Keratinocyte (primary cell): ENCODE measurements at regions not wholly inside any gene's neighbourhood (a gene's known extent, or its start where the extent isn't known, plus 50 kb on each side); places are given as distances from the start of the nearest gene placed in this dataset.

Experiments
- DNase-seq: peaks from one replicate; pipeline ENCODE4 v3.0.0-alpha.2; 2011; ENCODE audit warnings: low read depth, missing footprints, low spot score
- FAIRE-seq: peaks from 2 replicates; lab custom pipeline; 2011; peaks lifted over from hg19 to GRCh38; lab: Jason Lieb, UNC
- H2AFZ ChIP-seq: 2 replicates; pipeline ENCODE4 v1.6.0; 2012; ENCODE audit warnings: low read length, control low read depth, inconsistent platforms; ENCODE audit not compliant: control insufficient read depth
- H3K27ac ChIP-seq: 2 replicates; pipeline ENCODE4 v1.5.1; 2011; ENCODE audit warnings: low read length; ENCODE audit not compliant: control insufficient read depth, insufficient read depth
- H3K27me3 ChIP-seq: 3 replicates; pipeline ENCODE4 v1.6.0; 2011; ENCODE audit warnings: low read length; ENCODE audit not compliant: control insufficient read depth, insufficient read depth; ENCODE audit errors: extremely low read depth
- H3K36me3 ChIP-seq, 2 experiments: 2 replicates in 1 of 2; 3 replicates in 1 of 2; pipeline ENCODE4 v1.5.1; 2011; ENCODE audit warnings: low read length in 2 of 2, mild to moderate bottlenecking in 1 of 2; ENCODE audit not compliant: control insufficient read depth in 2 of 2, insufficient read depth in 2 of 2; ENCODE audit errors: extremely low read depth in 1 of 2
- H3K4me1 ChIP-seq: 3 replicates; pipeline ENCODE4 v1.5.1; 2011; ENCODE audit warnings: low read length; ENCODE audit not compliant: control insufficient read depth, insufficient read depth; ENCODE audit errors: extremely low read depth
- H3K4me2 ChIP-seq: 3 replicates; pipeline ENCODE4 v1.6.0; 2011; ENCODE audit warnings: low read depth, low read length; ENCODE audit not compliant: control insufficient read depth, insufficient read depth; ENCODE audit errors: extremely low read depth
- H3K4me3 ChIP-seq, 3 experiments: fragments of 200-600 bp in 1 of 3; sonication (generic) in 1 of 3; 2 replicates in 2 of 3; 3 replicates in 1 of 3; pipeline ENCODE4 v1.5.1; 2011 to 2016; ENCODE audit warnings: low read length in 3 of 3, mild to moderate bottlenecking in 3 of 3, control low read depth in 2 of 3, inconsistent platforms in 1 of 3, low read depth in 1 of 3, mixed read lengths in 1 of 3, mixed run types in 1 of 3, moderate library complexity in 1 of 3; ENCODE audit not compliant: control insufficient read depth in 2 of 3, insufficient read depth in 2 of 3; ENCODE audit errors: extremely low read depth in 1 of 3
- H3K79me2 ChIP-seq: 2 replicates; pipeline ENCODE4 v1.6.0; 2012; ENCODE audit warnings: low read length; ENCODE audit not compliant: control insufficient read depth, insufficient read depth
- H3K9ac ChIP-seq: 3 replicates; pipeline ENCODE4 v1.6.0; 2011; ENCODE audit warnings: low read length; ENCODE audit not compliant: control insufficient read depth, insufficient read depth; ENCODE audit errors: extremely low read depth
- H3K9me1 ChIP-seq: 3 replicates; pipeline ENCODE4 v1.6.0; 2011; ENCODE audit warnings: low read length; ENCODE audit not compliant: control insufficient read depth, insufficient read depth; ENCODE audit errors: extremely low read depth
- H3K9me3 ChIP-seq: 2 replicates; pipeline ENCODE4 v1.5.1; 2012; ENCODE audit warnings: low read depth, low read length; ENCODE audit not compliant: control insufficient read depth
- H4K20me1 ChIP-seq: 3 replicates; pipeline ENCODE4 v1.6.0; 2011; ENCODE audit warnings: low read length; ENCODE audit not compliant: control insufficient read depth, insufficient read depth; ENCODE audit errors: extremely low read depth
- CTCF ChIP-seq, 3 experiments: IDR thresholded peaks in 1 of 3; conservative IDR thresholded peaks in 1 of 3; optimal IDR thresholded peaks in 1 of 3; 2 replicates in 2 of 3; 3 replicates in 1 of 3; pipeline versions ENCODE3 to v1.5.1; 2011; ENCODE audit warnings: low read length in 3 of 3, mild to moderate bottlenecking in 3 of 3, moderate library complexity in 2 of 3, control low read depth in 1 of 3, inconsistent platforms in 1 of 3; ENCODE audit not compliant: insufficient read depth in 2 of 3; ENCODE audit errors: extremely low read depth in 1 of 3
- EZH2 ChIP-seq: IDR thresholded peaks from one replicate; pipeline ENCODE4 v1.6.1; 2012; ENCODE audit warnings: inconsistent platforms, mild to moderate bottlenecking, low read length, moderate library complexity
- dilution Hi-C: fragments of 300-500 bp; cut with MboI; formaldehyde crosslinking; loops from one replicate; pipeline ENCODE4 v1.7.0; 2020; ENCODE audit warnings: low sequenced_read_pairs; ENCODE audit not compliant: extremely low pct_ligation_motif_present

DNA sequence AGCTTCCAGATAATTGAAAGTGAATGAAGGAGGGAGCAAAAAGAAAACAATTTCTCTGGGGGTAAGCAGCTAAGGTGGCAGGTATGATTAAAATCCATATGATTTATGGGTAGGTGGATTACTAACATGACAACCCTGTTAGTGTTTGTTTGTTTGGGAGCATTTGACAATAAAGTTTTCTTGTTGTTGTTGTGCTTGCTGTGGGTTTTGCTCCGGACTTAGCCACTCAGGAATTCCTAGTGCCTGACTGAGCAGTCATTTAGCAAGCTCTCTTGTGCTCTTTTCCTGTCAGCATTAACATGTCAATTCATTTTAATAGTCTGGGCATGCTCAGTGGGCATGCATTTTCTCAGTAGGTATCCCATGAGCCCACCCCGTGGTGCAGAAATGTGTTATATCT lies 674.8 kb upstream of the ZEB2 start:
- no peak overlapping the region for H3K4me2 ChIP-seq
- H3K27ac ChIP-seq, result no peak overlapping the region
- H3K4me1 ChIP-seq, result peaks cover 5% of the 10 kb centered on the region
- no peaks in the 10 kb centered on the region for H3K36me3 ChIP-seq
- H4K20me1 ChIP-seq, result no peaks in the 10 kb centered on the region
- no peak overlapping the region for H2AFZ ChIP-seq
- H3K4me3 ChIP-seq, result no peak overlapping the region
- no peak for DNase-seq
- no peaks in the 10 kb centered on the region for H3K79me2 ChIP-seq
- no peak for FAIRE-seq
- H3K9me3 ChIP-seq, result no peaks in the 10 kb centered on the region
- TF ChIP-seq EZH2 (no peak), CTCF (optimal IDR thresholded peaks at IDR 0.05 in 1 of 3, IDR thresholded peaks at IDR 0.05 in 1 of 3, conservative IDR thresholded peaks at IDR 0.05 in 1 of 3; ENCODE audit: extremely low read depth in 1 of 3, insufficient read depth in 2 of 3, low read length in 3 of 3) (no peak)
- no peaks in the 10 kb centered on the region for H3K27me3 ChIP-seq
- no peak overlapping the region for H3K9ac ChIP-seq
- no peaks in the 10 kb centered on the region for H3K9me1 ChIP-seq
- dilution Hi-C loops, result no loop called here

- dilution Hi-C loops, result no loop called here
- no peak overlapping the region for H3K4me3 ChIP-seq
- H3K36me3 ChIP-seq, result no peaks in the 10 kb centered on the region
- H3K4me2 ChIP-seq, result no peak overlapping the region
- no peaks in the 10 kb centered on the region for H3K9me1 ChIP-seq
- H3K27me3 ChIP-seq, result no peaks in the 10 kb centered on the region
- TF ChIP-seq CTCF (optimal IDR thresholded peaks at IDR 0.05 in 1 of 3, IDR thresholded peaks at IDR 0.05 in 1 of 3, conservative IDR thresholded peaks at IDR 0.05 in 1 of 3; ENCODE audit: extremely low read depth in 1 of 3, insufficient read depth in 2 of 3, low read length in 3 of 3), result no peak
- no peak for TF ChIP-seq EZH2
- H3K27ac ChIP-seq, result no peak overlapping the region
- no peaks in the 10 kb centered on the region for H3K9me3 ChIP-seq
- FAIRE-seq (no peak), DNase-seq (no peak)
- H4K20me1 ChIP-seq, result no peaks in the 10 kb centered on the region
- H3K79me2 ChIP-seq, result no peaks in the 10 kb centered on the region
- peaks cover 5% of the 10 kb centered on the region for H3K4me1 ChIP-seq
- H3K9ac ChIP-seq, result no peak overlapping the region
- peak overlapping the region; percentile 23 for H2AFZ ChIP-seq
Observed at GRCh38 chr2:145190031-145190703, 670.2 kb upstream of the ZEB2 start.
